Rectal smooth muscle tissue (tissue), 1 donor: ENCODE measurements at regions not wholly inside any gene's neighbourhood (a gene's known extent, or its start where the extent isn't known, plus 50 kb on each side); places are given as distances from the start of the nearest gene placed in this dataset.
"Not testable (repeated sequence)": the region's sequence is repeated elsewhere in the genome, so short reads cannot be mapped to it uniquely, and the experiment has no call there.

Experiments used
- H3K27ac ChIP-seq: one replicate; pipeline ENCODE4 v1.7.0; 2013; ENCODE audit warnings: low read depth, low read length, inconsistent platforms
- H3K27me3 ChIP-seq: one replicate; pipeline ENCODE4 v1.7.0; 2013; ENCODE audit warnings: low read length; ENCODE audit not compliant: control insufficient read depth, insufficient read depth
- H3K36me3 ChIP-seq: one replicate; pipeline ENCODE4 v1.7.0; 2013; ENCODE audit warnings: low read length; ENCODE audit not compliant: control insufficient read depth, insufficient read depth
- H3K4me1 ChIP-seq: one replicate; pipeline ENCODE4 v1.7.0; 2013; ENCODE audit warnings: low read length; ENCODE audit not compliant: control insufficient read depth, insufficient read depth
- H3K4me3 ChIP-seq: one replicate; pipeline ENCODE4 v1.7.0; 2013; ENCODE audit warnings: low read length
- H3K9ac ChIP-seq: one replicate; pipeline ENCODE4 v1.7.0; 2013; ENCODE audit warnings: low read length

DNA sequence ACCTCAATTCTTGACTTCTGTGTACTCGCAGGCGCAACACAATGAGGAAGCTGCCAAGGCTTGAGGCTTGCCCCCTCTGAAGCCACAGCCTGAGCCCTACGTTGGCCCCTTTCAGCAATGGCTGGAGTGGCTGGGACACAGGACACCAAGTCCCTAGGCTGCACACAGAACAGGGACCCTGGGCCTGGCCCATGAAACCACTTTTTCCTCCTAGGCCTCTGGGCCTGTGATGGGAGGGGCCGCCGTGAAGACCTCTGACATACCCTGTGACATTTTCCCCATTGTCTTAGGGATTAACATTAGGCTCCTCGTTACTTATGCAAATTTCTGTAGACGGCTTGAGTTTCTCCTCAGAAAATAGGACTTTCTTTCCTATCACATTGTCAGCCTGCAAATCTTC, 507.2 kb upstream of the ZNF608 start:
- H3K4me1 ChIP-seq, H3K36me3 ChIP-seq, H3K9ac ChIP-seq, H3K4me3 ChIP-seq, H3K27me3 ChIP-seq, H3K27ac ChIP-seq: not testable (repeated sequence)

GRCh38 chr5:125254267-125254666, 507.8 kb upstream of the ZNF608 start:
- Histone ChIP-seq H3K36me3 (no peaks in the 10 kb centered on the region), H3K27me3 (no peaks in the 10 kb centered on the region), H3K4me3 (no peak overlapping the region), H3K4me1 (no peaks in the 10 kb centered on the region), H3K27ac (no peak overlapping the region), H3K9ac (no peak overlapping the region)

GRCh38 chr5:125256296-125256695, 509.9 kb upstream of the ZNF608 start:
- Histone ChIP-seq H3K27ac (no peak overlapping the region), H3K4me1 (no peaks in the 10 kb centered on the region), H3K36me3 (no peaks in the 10 kb centered on the region), H3K4me3 (no peak overlapping the region), H3K9ac (no peak overlapping the region), H3K27me3 (no peaks in the 10 kb centered on the region)

DNA sequence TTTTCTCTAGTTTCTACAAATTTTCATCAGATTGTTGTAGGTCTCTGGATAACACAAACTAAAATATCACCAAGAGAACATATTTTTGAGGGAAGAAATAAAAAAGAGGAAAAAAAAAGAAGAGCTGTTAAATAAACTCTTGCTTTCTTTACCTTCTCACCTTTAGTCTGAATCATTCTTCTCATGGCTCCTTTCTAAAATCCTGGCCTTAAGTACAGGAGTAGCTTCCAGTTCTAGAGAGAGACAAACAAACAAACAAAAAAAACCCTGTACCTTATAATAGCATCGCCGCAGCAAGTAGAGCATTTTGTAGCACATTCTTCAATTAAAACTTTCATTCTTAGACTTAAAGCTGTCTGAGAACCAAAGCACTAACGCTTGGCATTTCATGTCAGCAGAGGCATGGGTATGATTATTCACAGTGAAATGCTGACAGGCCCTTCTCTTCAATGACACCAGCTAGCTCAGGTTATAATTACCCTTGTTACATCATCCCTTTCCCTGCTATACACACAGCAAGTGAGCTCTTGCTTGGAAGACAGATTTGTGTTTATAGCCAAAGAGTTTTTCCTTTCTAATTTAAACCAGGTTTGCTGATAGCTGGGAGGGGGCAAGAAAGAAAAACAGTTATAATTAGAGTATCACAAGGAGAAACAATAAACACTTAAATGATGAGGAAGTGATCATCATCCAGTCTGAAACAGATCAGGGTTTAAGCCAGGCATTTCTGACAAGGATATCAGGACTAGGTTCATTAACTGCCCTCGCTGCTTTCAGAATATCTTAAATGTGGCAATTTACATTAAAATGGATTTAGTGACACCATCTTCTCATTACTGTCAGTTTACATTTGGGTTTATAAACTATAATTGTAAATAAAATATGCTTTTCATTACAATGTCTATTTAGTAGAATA, 510.9 kb upstream of the ZNF608 start:
- no peaks in the 10 kb centered on the region for H3K4me1 ChIP-seq
- no peak overlapping the region for H3K27ac ChIP-seq
- no peaks in the 10 kb centered on the region for H3K36me3 ChIP-seq
- no peak overlapping the region for H3K4me3 ChIP-seq
- no peak overlapping the region for H3K9ac ChIP-seq
- H3K27me3 ChIP-seq, result no peaks in the 10 kb centered on the region

DNA sequence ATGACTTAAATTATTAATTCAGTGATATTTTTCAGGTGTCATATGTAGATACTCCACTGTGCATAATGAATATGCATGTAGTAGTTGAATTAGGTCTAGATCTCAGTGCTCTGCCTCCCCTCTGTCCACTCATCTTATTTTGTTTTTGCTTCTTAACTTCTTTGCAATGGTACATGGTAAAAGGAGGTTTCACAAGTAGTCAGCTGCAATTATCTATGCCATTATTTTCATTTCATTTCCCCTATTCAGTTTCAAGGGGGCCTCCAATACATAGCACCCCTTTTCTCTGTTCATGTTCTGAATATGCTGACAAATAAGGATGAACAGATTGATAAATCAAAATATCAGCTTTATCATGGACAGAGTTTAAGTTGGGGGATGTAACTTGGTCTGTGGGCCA, 511.6 kb upstream of the ZNF608 start:
- no peaks in the 10 kb centered on the region for H3K27me3 ChIP-seq
- H3K36me3 ChIP-seq, result no peaks in the 10 kb centered on the region
- no peak overlapping the region for H3K27ac ChIP-seq
- no peak overlapping the region for H3K4me3 ChIP-seq
- H3K9ac ChIP-seq, result no peak overlapping the region
- H3K4me1 ChIP-seq, result no peaks in the 10 kb centered on the region

DNA sequence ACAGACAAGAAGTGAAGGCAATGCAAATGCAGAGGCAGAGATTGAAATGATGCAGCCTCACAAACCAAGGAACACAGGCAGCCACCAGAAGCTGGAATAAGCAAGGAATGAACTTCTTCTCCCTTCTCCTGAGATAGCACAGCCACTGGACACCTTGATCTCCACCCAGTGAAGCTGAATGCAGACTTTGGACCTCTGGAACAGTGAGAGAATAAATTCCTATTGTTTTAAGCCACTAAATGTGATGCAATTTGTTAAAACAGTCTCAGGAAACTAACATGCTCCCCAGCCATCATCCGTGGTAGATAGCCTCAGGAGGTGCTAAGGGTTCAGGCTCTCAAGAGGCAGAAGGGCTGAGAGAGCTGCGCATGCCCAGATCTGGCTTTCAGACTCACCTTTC, 512.2 kb upstream of the ZNF608 start:
- Histone ChIP-seq H3K4me3 (no peak overlapping the region), H3K9ac (no peak overlapping the region), H3K4me1 (no peaks in the 10 kb centered on the region), H3K36me3 (no peaks in the 10 kb centered on the region), H3K27me3 (no peaks in the 10 kb centered on the region), H3K27ac (no peak overlapping the region)

DNA sequence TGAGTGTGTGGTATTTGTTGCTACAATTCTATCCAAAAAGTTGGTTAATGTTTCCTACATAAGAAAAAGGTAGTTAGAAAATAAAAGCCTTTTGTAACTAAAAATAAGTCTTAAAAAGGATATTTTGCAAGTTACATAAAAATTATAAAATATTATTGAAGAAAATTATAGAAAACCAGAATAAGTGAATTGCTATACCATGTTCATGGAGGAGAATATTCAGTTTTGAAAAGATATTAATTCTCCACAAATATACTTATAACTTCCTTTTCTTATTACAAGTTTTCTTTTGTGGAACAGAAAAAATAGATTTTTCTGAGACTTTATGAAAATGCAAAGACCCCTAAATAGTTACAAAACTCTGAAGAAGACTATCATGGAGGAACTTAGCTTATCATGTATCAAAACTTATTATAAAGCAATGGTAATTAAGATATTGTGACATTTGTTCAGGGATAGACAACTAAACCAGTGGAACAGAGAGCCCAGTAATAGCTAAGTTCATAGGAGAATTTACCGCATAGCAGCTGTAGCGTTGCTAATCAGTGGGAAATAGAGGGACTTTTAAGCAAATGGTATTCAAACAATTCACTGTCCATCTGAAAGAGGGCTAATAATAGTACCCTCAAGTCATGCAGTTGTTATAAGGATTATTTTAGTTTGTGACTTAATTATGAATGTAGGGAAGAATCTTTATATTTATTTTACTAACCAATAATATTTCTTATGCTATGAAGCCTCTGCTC, 515.2 kb upstream of the ZNF608 start:
- Histone ChIP-seq H3K36me3 (no peaks in the 10 kb centered on the region), H3K27ac (no peak overlapping the region), H3K4me1 (no peaks in the 10 kb centered on the region), H3K27me3 (no peaks in the 10 kb centered on the region), H3K4me3 (no peak overlapping the region), H3K9ac (no peak overlapping the region)

DNA sequence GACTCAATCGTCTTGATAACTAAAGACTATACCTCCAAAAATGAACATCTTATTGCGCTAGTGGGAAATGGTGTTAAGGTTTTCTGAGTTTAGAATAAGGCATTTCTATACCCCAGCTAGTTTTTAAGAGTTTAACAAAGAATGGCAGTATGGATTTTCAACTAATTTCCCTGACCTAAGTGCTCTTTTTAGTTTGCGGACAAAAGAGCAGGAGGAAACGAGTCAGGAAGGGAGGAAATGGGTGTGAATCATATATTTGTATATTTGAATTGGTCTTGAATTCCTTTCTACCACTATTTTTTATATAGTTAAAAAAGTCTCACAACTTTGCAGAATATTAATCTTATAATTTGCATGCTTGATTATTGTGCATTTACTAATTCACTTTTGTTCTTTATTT, 516.3 kb upstream of the ZNF608 start:
- Histone ChIP-seq H3K4me3 (no peak overlapping the region), H3K36me3 (no peaks in the 10 kb centered on the region), H3K27me3 (no peaks in the 10 kb centered on the region), H3K9ac (no peak overlapping the region), H3K27ac (no peak overlapping the region), H3K4me1 (no peaks in the 10 kb centered on the region)

DNA sequence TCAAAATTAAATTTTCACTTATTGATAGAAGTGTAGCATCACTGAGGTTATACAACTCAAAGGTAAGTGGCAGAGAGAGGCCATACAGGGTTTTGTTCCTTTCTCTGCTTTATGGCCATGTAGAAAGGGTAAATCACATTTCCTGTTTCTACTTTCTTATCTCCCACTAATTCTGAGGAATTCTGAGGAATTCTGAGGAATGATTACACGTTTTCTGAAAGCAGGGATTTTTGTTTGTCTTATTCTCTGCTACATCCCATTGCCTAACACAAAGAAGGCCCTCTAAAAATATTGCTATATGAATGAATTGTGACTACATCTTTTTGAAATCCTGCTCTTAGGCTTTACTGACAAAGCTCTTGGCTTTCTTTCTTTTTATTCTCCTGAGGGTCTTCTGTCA, 516.9 kb upstream of the ZNF608 start:
- no peak overlapping the region for H3K27ac ChIP-seq
- no peak overlapping the region for H3K9ac ChIP-seq
- no peaks in the 10 kb centered on the region for H3K4me1 ChIP-seq
- no peaks in the 10 kb centered on the region for H3K27me3 ChIP-seq
- H3K4me3 ChIP-seq, result no peak overlapping the region
- no peaks in the 10 kb centered on the region for H3K36me3 ChIP-seq

DNA sequence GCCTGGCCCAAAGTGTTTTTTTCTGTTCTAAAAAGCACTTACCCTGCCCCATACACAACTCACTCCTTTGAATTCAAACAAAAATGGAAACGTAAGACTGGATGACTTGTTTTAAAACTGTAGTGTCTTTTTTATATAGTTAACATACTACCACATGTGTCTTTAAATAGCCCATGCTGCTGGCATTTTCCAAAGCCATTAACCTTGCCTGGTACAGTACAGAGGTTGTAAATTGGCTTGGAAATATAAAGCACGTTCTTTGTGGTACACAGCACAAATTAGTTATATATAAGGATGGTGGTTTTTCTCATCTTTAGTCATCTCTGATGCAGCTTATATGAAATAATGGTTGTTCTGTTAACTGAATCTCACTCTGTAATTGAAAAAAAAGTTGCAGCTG, 519.7 kb upstream of the ZNF608 start:
- no peak overlapping the region for H3K9ac ChIP-seq
- H3K27ac ChIP-seq, result no peak overlapping the region

GRCh38 chr5:125267636-125268248, 521.3 kb upstream of the ZNF608 start:
- Histone ChIP-seq H3K27me3 (no peaks in the 10 kb centered on the region), H3K36me3 (no peaks in the 10 kb centered on the region), H3K4me3 (no peak overlapping the region), H3K4me1 (no peaks in the 10 kb centered on the region), H3K27ac (no peak overlapping the region), H3K9ac (no peak overlapping the region)

More for the DNA sequence above, 519.7 kb upstream of the ZNF608 start:
- no peaks in the 10 kb centered on the region for H3K27me3 ChIP-seq
- no peaks in the 10 kb centered on the region for H3K36me3 ChIP-seq
- H3K4me3 ChIP-seq, result no peak overlapping the region
- H3K4me1 ChIP-seq, result no peaks in the 10 kb centered on the region

GRCh38 chr5:125269926-125270325, 523.5 kb upstream of the ZNF608 start:
- H3K27me3 ChIP-seq, result no peaks in the 10 kb centered on the region
- H3K9ac ChIP-seq, result no peak overlapping the region
- no peaks in the 10 kb centered on the region for H3K36me3 ChIP-seq
- H3K4me3 ChIP-seq, result no peak overlapping the region
- no peaks in the 10 kb centered on the region for H3K4me1 ChIP-seq
- no peak overlapping the region for H3K27ac ChIP-seq
